ENCODE measurements at regions not wholly inside any gene's neighbourhood (a gene's known extent, or its start where the extent isn't known, plus 50 kb on each side); places are given as distances from the start of the nearest gene placed in this dataset.

GRCh38 chr5:24804221-24804681 is 159.5 kb upstream of the CDH10 start:
- FAIRE-seq = no peak

- no peak for FAIRE-seq
Observed at GRCh38 chr5:24791326-24791725, 146.5 kb upstream of the CDH10 start.

- no peak for FAIRE-seq
Observed at GRCh38 chr5:24789611-24790351, 145.0 kb upstream of the CDH10 start.

GRCh38 chr5:24788829-24789514 is 144.2 kb upstream of the CDH10 start:
- FAIRE-seq = no peak

- FAIRE-seq = no peak
Observed at GRCh38 chr5:24786108-24786507, 141.3 kb upstream of the CDH10 start.

GRCh38 chr5:24783596-24783995 is 138.8 kb upstream of the CDH10 start:
- no peak for FAIRE-seq

- no peak for FAIRE-seq
Observed at GRCh38 chr5:24777392-24777791, 132.6 kb upstream of the CDH10 start.

GRCh38 chr5:24773261-24773660 is 128.5 kb upstream of the CDH10 start:
- FAIRE-seq = no peak

- FAIRE-seq = no peak
Observed at GRCh38 chr5:24767086-24767485, 122.3 kb upstream of the CDH10 start.

- no peak for FAIRE-seq
Observed at GRCh38 chr5:24765219-24765618, 120.4 kb upstream of the CDH10 start.

- FAIRE-seq = no peak
Observed at GRCh38 chr5:24750355-24750754, 105.6 kb upstream of the CDH10 start.

GRCh38 chr5:24749701-24750100 is 104.9 kb upstream of the CDH10 start:
- FAIRE-seq = no peak

- no peak for FAIRE-seq
Observed at GRCh38 chr5:24747327-24747726, 102.5 kb upstream of the CDH10 start.

- FAIRE-seq = no peak
Observed at GRCh38 chr5:24742334-24742733, 97.6 kb upstream of the CDH10 start.

- FAIRE-seq = no peak
Observed at GRCh38 chr5:24737163-24737562, 92.4 kb upstream of the CDH10 start.

GRCh38 chr5:24735284-24735683 is 90.5 kb upstream of the CDH10 start:
- FAIRE-seq = no peak

- no peak for FAIRE-seq
Observed at GRCh38 chr5:24732184-24732583, 87.4 kb upstream of the CDH10 start.

- no peak for FAIRE-seq
Observed at GRCh38 chr5:24720743-24721142, 76.0 kb upstream of the CDH10 start.

- no peak for FAIRE-seq
Observed at GRCh38 chr5:24714746-24715145, 70.0 kb upstream of the CDH10 start.

GRCh38 chr5:24712947-24713346 is 68.2 kb upstream of the CDH10 start:
- no peak for FAIRE-seq

GRCh38 chr5:24712047-24712446 is 67.3 kb upstream of the CDH10 start:
- FAIRE-seq = no peak

GRCh38 chr5:24703934-24704333 is 59.2 kb upstream of the CDH10 start:
- no peak for FAIRE-seq
